G401.6 (cell line): ENCODE measurements at regions not wholly inside any gene's neighbourhood (a gene's known extent, or its start where the extent isn't known, plus 50 kb on each side); places are given as distances from the start of the nearest gene placed in this dataset.
A peak's percentile ranks its signal among the peaks of the same experiment; 100 is the strongest.

Experiments
- FAIRE-seq: peaks from 2 replicates; lab custom pipeline; 2012; peaks lifted over from hg19 to GRCh38; lab: Jason Lieb, UNC

GRCh38 chr2:18378020-18378653 lies 182.3 kb downstream of the RDH14 start:
- peak; percentile 34 for FAIRE-seq

- no peak for FAIRE-seq
These were observed 183.5 kb downstream of the RDH14 start for GRCh38 chr2:18376936-18377335.

GRCh38 chr2:18373664-18374063 lies 186.8 kb downstream of the RDH14 start:
- FAIRE-seq = no peak

GRCh38 chr2:18373081-18373480 lies 187.4 kb downstream of the RDH14 start:
- no peak for FAIRE-seq

GRCh38 chr2:18372641-18373040 lies 187.8 kb downstream of the RDH14 start:
- FAIRE-seq = no peak

GRCh38 chr2:18369760-18370159 lies 190.7 kb downstream of the RDH14 start:
- FAIRE-seq = no peak

GRCh38 chr2:18368008-18368407 lies 192.4 kb downstream of the RDH14 start:
- no peak for FAIRE-seq

GRCh38 chr2:18365342-18365741 lies 195.1 kb downstream of the RDH14 start:
- no peak for FAIRE-seq

GRCh38 chr2:18363348-18363747 lies 197.1 kb downstream of the RDH14 start:
- no peak for FAIRE-seq

GRCh38 chr2:18362696-18363095 lies 197.8 kb downstream of the RDH14 start:
- no peak for FAIRE-seq

GRCh38 chr2:18357537-18357936 lies 202.9 kb downstream of the RDH14 start:
- no peak for FAIRE-seq

GRCh38 chr2:18356676-18357075 lies 203.8 kb downstream of the RDH14 start:
- FAIRE-seq = no peak

GRCh38 chr2:18349421-18349820 lies 211.0 kb downstream of the RDH14 start:
- no peak for FAIRE-seq

- no peak for FAIRE-seq
These were observed 213.6 kb downstream of the RDH14 start for GRCh38 chr2:18346874-18347273.

- no peak for FAIRE-seq
These were observed 214.1 kb downstream of the RDH14 start for GRCh38 chr2:18346344-18346743.

GRCh38 chr2:18345848-18346247 lies 214.6 kb downstream of the RDH14 start:
- no peak for FAIRE-seq

- FAIRE-seq = no peak
These were observed 217.6 kb downstream of the RDH14 start for GRCh38 chr2:18342901-18343300.

- FAIRE-seq = no peak
These were observed 221.1 kb downstream of the RDH14 start for GRCh38 chr2:18339326-18339725.

- no peak for FAIRE-seq
These were observed 223.5 kb downstream of the RDH14 start for GRCh38 chr2:18336975-18337374.

GRCh38 chr2:18332477-18332876 lies 228.0 kb downstream of the RDH14 start:
- no peak for FAIRE-seq

GRCh38 chr2:18325118-18325517 lies 235.3 kb downstream of the RDH14 start:
- FAIRE-seq = no peak

GRCh38 chr2:18319987-18320386 lies 240.5 kb downstream of the RDH14 start:
- no peak for FAIRE-seq

GRCh38 chr2:18317017-18317416 lies 243.4 kb downstream of the RDH14 start:
- no peak for FAIRE-seq

GRCh38 chr2:18312818-18313217 lies 247.6 kb downstream of the RDH14 start:
- no peak for FAIRE-seq
